ENCODE measurements at regions not wholly inside any gene's neighbourhood (a gene's known extent, or its start where the extent isn't known, plus 50 kb on each side); places are given as distances from the start of the nearest gene placed in this dataset.
A peak's percentile ranks its signal among the peaks of the same experiment; 100 is the strongest.

- Mint-ChIP-seq H3K4me3 (no peak overlapping the region), H3K4me1 (no peaks in the 10 kb centered on the region), H3K36me3 (no peaks in the 10 kb centered on the region), H3K9me3 (peaks cover 0 to 4% (median 0%) of the 10 kb centered on the region in 3 donors), H3K27me3 (no peaks in the 10 kb centered on the region), H3K27ac (no peak overlapping the region)
These were observed 1678.8 kb downstream of the MAT2B start for GRCh38 chr5:165184183-165184582.

DNA sequence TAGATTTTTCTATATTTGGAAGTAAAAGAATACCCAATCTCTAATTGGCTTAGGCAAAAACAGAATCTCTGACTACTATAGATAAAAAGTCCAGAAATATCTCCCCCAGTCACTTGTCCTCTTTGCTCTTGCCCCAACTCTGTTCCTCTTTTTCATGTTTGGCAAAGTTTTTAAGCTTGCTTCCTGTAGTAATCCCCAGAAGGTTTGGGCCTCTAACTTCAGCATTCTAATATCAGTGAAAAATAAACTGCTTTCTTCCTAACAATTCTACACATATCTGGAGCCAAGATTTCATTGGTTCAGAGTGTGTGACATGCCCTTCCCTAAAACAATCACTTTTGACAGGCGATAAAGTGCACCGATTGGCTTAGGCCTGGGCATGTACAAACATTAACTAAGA, 1680.3 kb downstream of the MAT2B start:
- H3K4me3 Mint-ChIP-seq = no peak overlapping the region
- H3K9me3 Mint-ChIP-seq = peaks cover 0 to 4% (median 0%) of the 10 kb centered on the region in 3 donors
- H3K4me1 Mint-ChIP-seq = no peaks in the 10 kb centered on the region
- H3K36me3 Mint-ChIP-seq = no peaks in the 10 kb centered on the region
- no peaks in the 10 kb centered on the region for H3K27me3 Mint-ChIP-seq
- H3K27ac Mint-ChIP-seq = no peak overlapping the region

- Mint-ChIP-seq H3K36me3 (no peaks in the 10 kb centered on the region), H3K9me3 (peaks cover 0 to 2% (median 0%) of the 10 kb centered on the region in 3 donors), H3K4me3 (no peak overlapping the region), H3K4me1 (no peaks in the 10 kb centered on the region), H3K27me3 (no peaks in the 10 kb centered on the region), H3K27ac (no peak overlapping the region)
These were observed 1682.4 kb downstream of the MAT2B start for GRCh38 chr5:165187815-165188214.

DNA sequence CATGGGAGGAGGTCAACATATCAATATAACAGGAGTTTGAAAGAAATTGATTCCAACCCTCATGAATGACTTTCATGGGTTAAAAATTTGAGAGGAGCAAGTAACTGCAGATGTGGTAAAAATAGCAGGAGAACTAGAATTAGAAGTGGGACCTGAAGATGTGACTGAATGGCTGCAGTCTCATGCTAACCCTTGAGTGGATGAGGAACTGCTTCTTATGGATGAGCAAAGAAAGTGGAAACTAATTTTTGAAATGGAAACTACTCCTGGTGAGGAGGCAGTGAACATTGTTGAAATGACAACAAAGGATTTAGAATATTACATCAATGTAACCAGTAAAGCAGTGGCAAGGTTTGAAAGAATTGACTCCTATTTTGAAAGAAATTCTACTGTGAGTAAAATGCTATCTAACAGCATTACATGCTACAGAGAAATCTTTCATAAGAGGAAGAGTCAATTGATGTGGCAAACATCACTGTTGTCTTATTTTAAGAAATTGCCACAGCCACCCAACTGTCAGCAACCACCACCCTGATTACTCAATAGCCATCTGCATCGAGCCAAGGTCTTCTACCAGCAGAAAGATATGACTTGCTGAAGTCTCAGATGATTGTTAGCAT, 1683.2 kb downstream of the MAT2B start:
- Mint-ChIP-seq H3K27ac (peak overlapping the region in 1 of 3 donors; percentile 1), H3K4me1 (no peaks in the 10 kb centered on the region), H3K36me3 (no peaks in the 10 kb centered on the region), H3K27me3 (no peaks in the 10 kb centered on the region), H3K9me3 (peaks cover 0 to 2% (median 0%) of the 10 kb centered on the region in 3 donors), H3K4me3 (no peak overlapping the region)

DNA sequence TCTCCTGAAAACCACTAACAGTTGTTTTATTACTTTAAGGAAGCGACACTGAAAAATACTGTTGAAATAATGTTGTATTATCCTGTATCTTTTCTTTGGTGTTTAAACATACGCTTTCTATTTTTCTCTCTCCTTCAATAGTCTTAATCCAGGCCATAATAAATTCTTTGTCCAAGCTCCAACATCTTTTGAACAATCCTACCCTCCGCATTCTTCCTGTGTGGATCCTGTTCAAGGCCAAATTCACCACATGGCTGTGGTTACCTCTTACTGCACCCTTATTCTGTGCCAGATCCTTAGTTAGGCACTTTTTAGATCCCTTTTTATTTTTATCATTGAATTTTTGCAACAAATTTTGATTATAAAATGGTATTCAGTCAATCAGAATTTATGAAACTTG, 1691.5 kb downstream of the MAT2B start:
- H3K4me1 Mint-ChIP-seq = no peaks in the 10 kb centered on the region
- no peak overlapping the region for H3K4me3 Mint-ChIP-seq
- no peaks in the 10 kb centered on the region for H3K36me3 Mint-ChIP-seq
- H3K27ac Mint-ChIP-seq = no peak overlapping the region
- no peaks in the 10 kb centered on the region for H3K27me3 Mint-ChIP-seq
- no peaks in the 10 kb centered on the region for H3K9me3 Mint-ChIP-seq

DNA sequence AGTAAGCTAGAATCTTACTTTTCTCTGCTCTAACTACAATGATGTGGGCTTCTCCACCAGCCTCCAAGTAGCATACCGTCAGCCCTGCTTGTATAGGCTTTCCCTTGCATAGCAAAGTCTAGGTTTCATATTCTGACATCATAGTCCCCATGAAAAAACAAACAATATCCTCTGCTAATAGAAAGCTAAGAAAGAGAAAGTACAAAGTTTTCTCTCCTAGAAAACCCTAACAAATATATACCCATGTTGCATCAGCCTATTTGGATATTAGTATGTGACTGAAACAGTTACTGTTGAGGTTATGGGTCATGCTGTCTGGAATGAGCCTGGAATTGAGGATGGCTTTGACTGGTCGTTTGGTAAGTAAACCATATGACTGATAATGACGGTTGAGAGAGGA, 1696.0 kb downstream of the MAT2B start:
- Mint-ChIP-seq H3K36me3 (no peaks in the 10 kb centered on the region), H3K27ac (no peak overlapping the region), H3K27me3 (no peaks in the 10 kb centered on the region)

DNA sequence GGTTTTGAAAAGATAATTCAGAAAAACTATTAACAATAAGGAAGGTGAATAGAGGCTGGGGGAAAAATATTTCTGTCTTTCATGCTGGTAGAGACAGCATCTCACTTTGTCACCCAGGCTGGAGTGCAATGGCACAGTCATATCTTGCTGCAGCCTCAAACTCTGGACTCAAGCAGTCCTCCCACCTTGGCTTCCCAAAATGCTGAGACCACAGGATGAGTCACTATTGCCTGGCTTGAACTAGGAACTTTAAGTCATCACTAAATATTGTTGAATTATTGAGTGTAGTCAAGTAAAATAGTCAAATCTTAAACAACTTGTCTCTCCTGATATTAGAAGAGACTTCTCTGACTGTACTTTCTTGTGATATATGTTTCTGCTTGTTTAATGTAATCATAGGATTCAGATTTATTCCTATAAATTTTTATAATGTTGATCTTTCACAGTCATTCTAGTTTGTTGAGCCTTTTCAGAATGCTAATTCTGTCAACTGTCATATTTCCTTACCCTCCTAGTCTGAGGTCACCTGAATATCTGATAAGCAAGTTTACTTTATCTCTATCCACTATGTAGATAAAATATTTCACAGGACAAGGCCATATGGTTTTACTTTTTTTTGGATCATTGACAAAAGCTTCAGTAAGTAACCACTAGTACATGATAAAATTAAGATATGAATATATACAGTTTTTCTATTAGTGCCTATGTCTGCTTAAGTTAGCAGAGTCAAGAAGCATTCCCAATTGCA, 1696.5 kb downstream of the MAT2B start:
- no peaks in the 10 kb centered on the region for H3K9me3 Mint-ChIP-seq
- H3K4me3 Mint-ChIP-seq = peak overlapping the region in 1 of 4 donors; percentile 19
- no peak overlapping the region for H3K27ac Mint-ChIP-seq
- H3K36me3 Mint-ChIP-seq = no peaks in the 10 kb centered on the region
- no peaks in the 10 kb centered on the region for H3K27me3 Mint-ChIP-seq
- no peaks in the 10 kb centered on the region for H3K4me1 Mint-ChIP-seq

More for the DNA sequence above, 1696.0 kb downstream of the MAT2B start:
- H3K4me1 Mint-ChIP-seq = no peaks in the 10 kb centered on the region
- H3K4me3 Mint-ChIP-seq = peak overlapping the region in 1 of 4 donors; percentile 19
- no peaks in the 10 kb centered on the region for H3K9me3 Mint-ChIP-seq

DNA sequence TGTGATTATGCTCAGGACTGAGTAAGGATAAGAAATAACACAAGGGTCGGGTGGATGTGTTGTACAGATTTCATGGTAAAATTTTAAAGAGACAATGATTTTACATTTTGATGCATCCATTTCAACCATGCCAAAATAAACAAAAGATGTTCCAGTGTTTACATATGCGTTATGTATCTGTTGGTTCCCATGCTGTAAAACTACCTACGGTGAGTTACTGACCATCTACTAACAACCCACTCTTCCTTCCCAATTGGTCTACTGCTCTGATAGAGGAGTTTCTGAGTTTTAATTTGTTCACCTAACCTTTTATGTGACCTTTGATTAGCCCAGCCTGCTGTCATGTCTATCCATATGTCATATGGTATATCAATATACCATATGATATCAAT, 1697.1 kb downstream of the MAT2B start:
- Mint-ChIP-seq H3K27me3 (no peaks in the 10 kb centered on the region), H3K4me3 (no peak overlapping the region), H3K36me3 (no peaks in the 10 kb centered on the region), H3K4me1 (no peaks in the 10 kb centered on the region), H3K9me3 (no peaks in the 10 kb centered on the region), H3K27ac (no peak overlapping the region)

- no peaks in the 10 kb centered on the region for H3K36me3 Mint-ChIP-seq
- no peaks in the 10 kb centered on the region for H3K27me3 Mint-ChIP-seq
- no peaks in the 10 kb centered on the region for H3K9me3 Mint-ChIP-seq
- no peak overlapping the region for H3K4me3 Mint-ChIP-seq
- no peak overlapping the region for H3K27ac Mint-ChIP-seq
- H3K4me1 Mint-ChIP-seq = no peaks in the 10 kb centered on the region
These were observed 1703.8 kb downstream of the MAT2B start for GRCh38 chr5:165209101-165209727.

DNA sequence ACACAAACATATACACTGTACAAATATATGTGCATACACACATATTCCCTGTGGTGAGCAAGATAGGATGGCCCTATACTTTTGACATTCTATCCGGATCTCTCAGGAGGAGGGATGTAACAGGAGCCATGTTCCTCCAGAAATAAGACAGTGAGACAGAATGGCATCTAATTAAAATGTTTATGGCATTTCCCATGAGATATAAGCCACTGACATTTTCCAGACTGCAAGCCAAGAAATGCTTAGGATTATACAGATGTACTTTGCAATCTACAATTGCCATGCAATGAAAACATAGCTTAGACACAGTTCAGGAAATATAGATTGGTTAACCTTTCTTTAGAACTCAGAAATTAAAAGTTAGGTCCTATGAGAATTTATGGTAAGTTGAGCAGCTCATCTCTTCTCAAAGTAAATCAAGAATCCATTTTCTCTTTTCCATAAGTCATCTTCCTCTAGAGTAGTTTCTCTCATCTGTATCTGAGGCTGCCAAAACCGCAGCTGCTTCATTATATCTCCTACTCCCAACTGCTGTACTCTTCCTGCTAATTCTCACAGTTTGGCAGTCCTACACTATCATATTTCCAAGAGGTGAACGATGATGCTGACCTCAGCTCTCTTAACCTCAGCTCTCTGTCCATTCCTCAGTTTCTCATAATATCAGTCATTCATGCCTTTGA, 1719.1 kb downstream of the MAT2B start:
- Mint-ChIP-seq H3K9me3 (peaks cover 0 to 3% (median 0%) of the 10 kb centered on the region in 3 donors), H3K4me3 (no peak overlapping the region), H3K4me1 (peaks cover 0 to 1% (median 0%) of the 10 kb centered on the region in 3 donors), H3K27ac (no peak overlapping the region), H3K27me3 (no peaks in the 10 kb centered on the region), H3K36me3 (peaks cover 2% of the 10 kb centered on the region)

DNA sequence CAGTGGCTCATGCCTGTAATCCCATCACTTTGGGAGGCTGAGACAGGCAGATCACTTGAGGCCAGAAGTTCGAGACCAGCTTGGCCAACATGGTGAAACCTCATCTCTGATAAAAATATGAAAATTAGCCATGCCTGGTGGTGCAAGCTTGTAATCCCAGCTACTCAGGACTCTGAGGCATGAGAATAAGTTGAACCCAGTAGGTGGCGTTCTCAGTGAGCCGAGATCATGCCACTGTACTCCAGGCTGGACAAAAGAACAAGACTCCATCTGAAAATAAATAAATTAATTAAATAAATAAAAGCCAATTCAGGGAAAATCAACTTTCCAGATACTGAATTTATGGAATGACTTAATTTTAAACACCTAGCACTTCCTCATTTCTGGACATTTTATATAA, 1722.1 kb downstream of the MAT2B start:
- Mint-ChIP-seq H3K9me3 (peaks cover 0 to 4% (median 0%) of the 10 kb centered on the region in 3 donors), H3K36me3 (peaks cover 2% of the 10 kb centered on the region), H3K27ac (no peak overlapping the region), H3K4me3 (no peak overlapping the region), H3K27me3 (no peaks in the 10 kb centered on the region), H3K4me1 (no peaks in the 10 kb centered on the region)

DNA sequence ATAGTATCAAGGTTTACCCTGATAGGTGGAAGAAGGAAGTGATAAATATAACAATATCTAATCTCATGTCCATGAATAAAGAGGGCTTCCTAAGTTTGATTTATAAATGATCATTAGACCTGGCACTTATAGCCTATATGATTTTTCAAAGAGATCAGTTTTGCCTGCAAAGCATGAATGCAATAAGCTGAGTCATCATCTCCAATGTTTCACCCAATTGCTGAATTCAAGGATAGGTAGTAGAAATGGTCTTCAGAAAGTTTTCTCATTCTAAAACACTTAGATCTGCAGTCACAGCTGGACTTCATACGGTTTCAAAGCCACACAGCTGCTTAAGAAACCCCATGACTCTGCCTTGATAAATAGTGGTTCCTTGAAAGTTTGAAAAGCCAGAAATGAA, 1722.8 kb downstream of the MAT2B start:
- H3K9me3 Mint-ChIP-seq = peaks cover 0 to 7% (median 0%) of the 10 kb centered on the region in 3 donors
- no peaks in the 10 kb centered on the region for H3K36me3 Mint-ChIP-seq
- H3K27ac Mint-ChIP-seq = no peak overlapping the region
- no peak overlapping the region for H3K4me3 Mint-ChIP-seq
- H3K4me1 Mint-ChIP-seq = no peaks in the 10 kb centered on the region
- H3K27me3 Mint-ChIP-seq = no peaks in the 10 kb centered on the region

- Mint-ChIP-seq H3K9me3 (peaks cover 0 to 6% (median 3%) of the 10 kb centered on the region in 3 donors), H3K36me3 (no peaks in the 10 kb centered on the region)
These were observed 1726.5 kb downstream of the MAT2B start for GRCh38 chr5:165231821-165232508.

DNA sequence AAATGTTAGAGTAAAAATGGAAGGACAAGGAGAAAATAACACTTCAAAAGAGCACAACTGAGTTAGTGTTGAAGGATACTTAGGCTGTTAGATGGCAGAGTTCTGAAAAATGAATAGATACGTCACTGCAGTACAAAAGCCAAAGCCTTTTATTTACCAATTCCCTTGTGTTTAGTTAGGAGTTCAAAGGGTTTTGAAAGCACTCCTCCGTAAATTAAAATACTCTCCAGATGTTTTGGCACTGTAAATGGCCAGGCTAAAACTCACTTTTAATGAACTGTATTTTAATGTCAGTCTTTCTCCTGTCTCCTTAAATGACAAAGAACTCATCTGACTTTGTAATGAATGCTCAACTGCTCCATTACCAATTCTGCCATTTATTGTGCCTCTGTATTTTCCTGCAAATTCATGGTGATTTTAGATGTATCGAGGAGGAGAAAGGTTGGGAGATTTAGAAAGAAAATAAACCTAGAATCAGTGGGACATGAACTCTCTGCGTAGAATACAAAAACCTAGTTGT, 1727.2 kb downstream of the MAT2B start:
- Mint-ChIP-seq H3K4me3 (no peak overlapping the region), H3K9me3 (peaks cover 0 to 6% (median 3%) of the 10 kb centered on the region in 3 donors), H3K27ac (no peak overlapping the region), H3K27me3 (no peaks in the 10 kb centered on the region), H3K4me1 (no peaks in the 10 kb centered on the region), H3K36me3 (no peaks in the 10 kb centered on the region)

More at GRCh38 chr5:165231821-165232508, 1726.5 kb downstream of the MAT2B start:
- Mint-ChIP-seq H3K27ac (no peak overlapping the region), H3K27me3 (no peaks in the 10 kb centered on the region), H3K4me1 (no peaks in the 10 kb centered on the region), H3K4me3 (peak overlapping the region in 1 of 4 donors; percentile 1)

Data from IgD-negative memory B cell (primary cell).